GM12875 (cell line): ENCODE measurements at regions not wholly inside any gene's neighbourhood (a gene's known extent, or its start where the extent isn't known, plus 50 kb on each side); places are given as distances from the start of the nearest gene placed in this dataset.

Experiments used
- H3K4me3 ChIP-seq: one replicate; pipeline ENCODE4 v1.5.1; 2011; ENCODE audit warnings: low read depth, low read length, control low read depth
- TF ChIP-seq, protein P1 (sequence below): IDR thresholded peaks from 2 replicates; pipeline ENCODE4 v1.5.1; 2011; ENCODE audit warnings: low read depth, mild to moderate bottlenecking, control low read depth, inconsistent platforms, low read length, moderate library complexity, borderline replicate concordance; ENCODE audit not compliant: insufficient read depth

- TF ChIP-seq, protein P1, sequence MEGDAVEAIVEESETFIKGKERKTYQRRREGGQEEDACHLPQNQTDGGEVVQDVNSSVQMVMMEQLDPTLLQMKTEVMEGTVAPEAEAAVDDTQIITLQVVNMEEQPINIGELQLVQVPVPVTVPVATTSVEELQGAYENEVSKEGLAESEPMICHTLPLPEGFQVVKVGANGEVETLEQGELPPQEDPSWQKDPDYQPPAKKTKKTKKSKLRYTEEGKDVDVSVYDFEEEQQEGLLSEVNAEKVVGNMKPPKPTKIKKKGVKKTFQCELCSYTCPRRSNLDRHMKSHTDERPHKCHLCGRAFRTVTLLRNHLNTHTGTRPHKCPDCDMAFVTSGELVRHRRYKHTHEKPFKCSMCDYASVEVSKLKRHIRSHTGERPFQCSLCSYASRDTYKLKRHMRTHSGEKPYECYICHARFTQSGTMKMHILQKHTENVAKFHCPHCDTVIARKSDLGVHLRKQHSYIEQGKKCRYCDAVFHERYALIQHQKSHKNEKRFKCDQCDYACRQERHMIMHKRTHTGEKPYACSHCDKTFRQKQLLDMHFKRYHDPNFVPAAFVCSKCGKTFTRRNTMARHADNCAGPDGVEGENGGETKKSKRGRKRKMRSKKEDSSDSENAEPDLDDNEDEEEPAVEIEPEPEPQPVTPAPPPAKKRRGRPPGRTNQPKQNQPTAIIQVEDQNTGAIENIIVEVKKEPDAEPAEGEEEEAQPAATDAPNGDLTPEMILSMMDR, result no peak
- no peak overlapping the region for H3K4me3 ChIP-seq
These were observed 698.8 kb downstream of the KCNJ2 start for GRCh38 chr17:70868149-70868548.

- TF ChIP-seq, protein P1, result no peak
- H3K4me3 ChIP-seq, result no peak overlapping the region
These were observed 700.2 kb downstream of the KCNJ2 start for GRCh38 chr17:70869402-70870085.

- TF ChIP-seq, protein P1, result no peak
- H3K4me3 ChIP-seq, result no peak overlapping the region
These were observed 702.0 kb downstream of the KCNJ2 start for GRCh38 chr17:70871180-70871818.

DNA sequence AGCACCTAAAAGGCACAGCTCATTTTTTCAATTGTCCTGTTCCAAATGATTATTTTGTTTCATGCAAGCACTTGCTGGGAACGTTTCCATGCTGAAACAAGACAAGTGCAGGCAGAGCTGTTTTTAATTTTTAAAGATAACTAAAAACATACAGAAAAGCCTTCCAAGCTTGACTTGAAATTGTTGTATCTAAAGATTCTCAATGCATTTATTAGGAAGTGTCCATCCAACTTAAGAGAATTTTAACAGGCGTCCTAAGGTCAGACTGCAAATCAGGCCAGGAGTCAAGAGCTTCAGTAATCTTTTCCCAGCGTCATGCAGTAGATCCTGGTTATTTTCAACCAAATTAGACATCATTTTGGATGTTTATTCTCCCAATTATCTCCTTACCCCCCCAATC lies 702.8 kb downstream of the KCNJ2 start:
- no peak overlapping the region for H3K4me3 ChIP-seq
- TF ChIP-seq, protein P1, result no peak

DNA sequence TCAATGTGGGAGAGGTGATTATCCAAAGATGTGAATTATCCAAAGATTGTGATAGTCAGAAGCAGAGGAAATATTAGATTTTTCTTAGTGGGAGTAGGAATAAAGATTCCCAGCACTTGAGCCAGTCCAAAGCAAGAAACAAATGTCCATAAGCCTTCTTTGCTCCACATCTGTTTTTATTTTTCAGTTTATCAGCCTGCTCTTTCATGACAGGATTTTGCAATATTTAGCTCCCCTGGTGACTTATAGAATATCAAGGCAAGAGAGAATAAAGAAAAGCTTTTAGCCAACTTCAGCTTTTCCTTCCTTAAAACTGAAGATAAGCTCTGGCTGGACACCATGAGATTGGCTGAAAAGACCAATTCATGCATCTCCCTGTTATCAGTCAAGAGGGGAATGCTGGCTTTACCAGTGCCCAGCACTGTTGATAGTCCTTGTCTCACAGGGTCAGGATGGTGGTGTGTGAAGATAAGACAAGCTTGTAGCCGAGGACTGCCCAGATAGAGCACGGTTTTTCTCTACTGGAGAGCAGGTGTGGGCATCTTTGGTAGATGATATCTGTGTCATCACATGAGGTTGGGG lies 706.5 kb downstream of the KCNJ2 start:
- TF ChIP-seq, protein P1, result no peak
- H3K4me3 ChIP-seq, result no peak overlapping the region

- H3K4me3 ChIP-seq, result no peak overlapping the region
- TF ChIP-seq, protein P1, result no peak
These were observed 709.5 kb downstream of the KCNJ2 start for GRCh38 chr17:70878879-70879278.

- TF ChIP-seq, protein P1, result no peak
- no peak overlapping the region for H3K4me3 ChIP-seq
These were observed 710.1 kb downstream of the KCNJ2 start for GRCh38 chr17:70879401-70879800.
